ENCODE measurements at regions not wholly inside any gene's neighbourhood (a gene's known extent, or its start where the extent isn't known, plus 50 kb on each side); places are given as distances from the start of the nearest gene placed in this dataset.

- POLR2A ChIA-PET = no interaction called here
Measured at GRCh38 chr2:104378853-104379374, 475.0 kb upstream of the POU3F3 start.

DNA sequence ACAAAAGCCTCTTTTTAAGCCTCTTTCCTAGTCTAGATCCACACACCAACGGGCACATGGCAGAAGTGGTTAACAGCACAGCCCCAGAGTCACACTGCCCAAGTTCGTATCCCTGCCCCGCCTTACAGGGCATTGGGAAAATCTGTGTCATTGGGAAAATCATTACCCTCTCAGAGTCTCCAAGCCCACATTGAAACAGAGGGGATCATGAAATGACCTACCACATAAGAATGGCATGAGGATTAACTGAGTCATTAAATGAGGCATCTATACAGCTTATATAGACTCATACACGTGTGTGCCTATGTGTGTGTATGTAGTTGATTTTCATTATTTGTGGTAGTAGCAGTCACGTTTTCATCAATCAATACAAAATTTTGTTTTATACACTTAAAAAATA, 469.0 kb upstream of the POU3F3 start:
- POLR2A ChIA-PET = no interaction called here
- CTCF ChIA-PET = no interaction called here

More at GRCh38 chr2:104378853-104379374, 475.0 kb upstream of the POU3F3 start:
- CTCF ChIA-PET = no interaction called here

GRCh38 chr2:104385743-104386142, 468.2 kb upstream of the POU3F3 start:
- CTCF ChIA-PET = no interaction called here
- POLR2A ChIA-PET = no interaction called here

GRCh38 chr2:104388296-104388695, 465.6 kb upstream of the POU3F3 start:
- CTCF ChIA-PET = no interaction called here
- POLR2A ChIA-PET = no interaction called here

GRCh38 chr2:104402825-104403224, 451.1 kb upstream of the POU3F3 start:
- POLR2A ChIA-PET = no interaction called here
- CTCF ChIA-PET = no interaction called here

DNA sequence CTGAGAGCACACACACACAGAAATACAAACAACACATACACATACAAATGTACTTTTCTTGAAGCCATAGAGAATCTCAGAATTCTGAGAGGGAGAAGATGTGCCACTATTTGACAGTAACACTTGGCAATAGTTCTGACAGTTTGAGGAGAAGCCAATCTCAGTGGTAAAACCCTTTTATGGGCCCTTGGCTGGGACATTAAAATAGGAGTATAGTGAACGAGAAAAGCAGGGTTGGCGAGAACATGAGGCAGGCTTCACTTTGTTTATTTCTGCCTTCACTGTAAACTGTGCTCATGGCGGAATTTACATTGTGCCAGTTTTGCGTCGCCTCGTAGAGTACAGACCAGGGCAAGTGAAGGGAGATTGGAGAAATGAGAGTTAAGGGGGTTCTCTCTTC, 449.4 kb upstream of the POU3F3 start:
- CTCF ChIA-PET = no interaction called here

DNA sequence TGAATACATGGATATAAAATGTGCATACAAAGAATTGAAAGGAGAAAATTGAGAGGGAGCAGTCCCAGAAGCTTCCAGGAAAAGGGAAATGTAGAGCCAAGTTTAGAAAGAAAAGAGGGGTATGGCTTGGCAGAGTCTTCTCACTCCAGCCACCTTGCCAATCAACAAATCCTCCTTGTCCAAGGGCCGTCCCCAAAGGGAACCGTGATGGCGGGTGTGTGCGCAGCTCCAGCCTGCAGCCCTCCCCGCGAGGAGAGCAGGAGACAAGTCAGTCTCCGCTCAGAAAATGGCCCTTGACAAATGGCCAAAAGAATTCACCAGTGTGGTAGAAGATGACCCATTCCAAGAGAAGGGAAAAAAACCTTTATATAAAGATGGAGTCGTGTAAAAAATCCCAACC, 448.3 kb upstream of the POU3F3 start:
- ChIA-PET POLR2A (no interaction called here), CTCF (no interaction called here)

More for the DNA sequence above, 449.4 kb upstream of the POU3F3 start:
- POLR2A ChIA-PET = no interaction called here

GRCh38 chr2:104406261-104406726, 447.6 kb upstream of the POU3F3 start:
- ChIA-PET CTCF (no interaction called here), POLR2A (no interaction called here)

DNA sequence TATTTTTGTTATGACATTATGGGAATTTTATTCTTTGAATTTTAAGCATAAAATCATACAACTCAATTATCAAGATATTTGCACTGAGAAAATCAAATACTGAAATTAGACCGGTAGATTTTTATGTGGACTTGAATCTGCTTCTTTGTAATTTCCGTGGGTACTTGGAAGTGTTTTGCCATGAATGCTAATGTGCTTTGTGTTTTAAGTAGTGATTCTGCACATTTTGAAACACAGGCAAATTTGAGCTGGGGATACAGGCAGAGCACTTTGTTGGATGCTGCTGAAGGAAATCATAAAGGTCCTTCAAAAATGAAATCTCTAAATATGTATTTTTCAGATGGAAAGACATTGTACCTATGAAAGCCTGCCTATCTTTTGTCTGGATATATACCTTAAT, 446.3 kb upstream of the POU3F3 start:
- ChIA-PET POLR2A (no interaction called here), CTCF (no interaction called here)

- CTCF ChIA-PET = no interaction called here
- POLR2A ChIA-PET = no interaction called here
Measured at GRCh38 chr2:104408266-104408665, 445.6 kb upstream of the POU3F3 start.

GRCh38 chr2:104410136-104410535, 443.8 kb upstream of the POU3F3 start:
- CTCF ChIA-PET = no interaction called here
- POLR2A ChIA-PET = no interaction called here

DNA sequence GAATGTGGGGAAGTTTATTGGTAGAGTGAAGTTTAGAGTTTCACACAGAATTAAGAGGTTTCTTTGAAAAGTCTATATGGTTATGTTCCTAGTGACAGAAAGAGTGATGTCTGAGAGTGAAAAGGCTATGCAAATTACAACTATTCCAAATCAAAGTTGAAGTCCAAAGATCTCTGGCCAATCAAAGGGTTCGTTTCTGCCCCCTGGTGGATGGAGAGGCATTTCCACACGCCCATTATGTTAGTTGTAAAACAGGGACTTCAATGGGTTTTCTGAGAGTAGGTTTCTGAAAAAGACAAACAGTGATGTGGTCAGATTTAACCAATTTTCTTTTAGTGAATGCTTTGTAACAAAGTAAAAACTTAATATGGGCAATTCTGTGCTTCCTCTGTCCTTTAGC, 441.5 kb upstream of the POU3F3 start:
- CTCF ChIA-PET = no interaction called here
- POLR2A ChIA-PET = no interaction called here

DNA sequence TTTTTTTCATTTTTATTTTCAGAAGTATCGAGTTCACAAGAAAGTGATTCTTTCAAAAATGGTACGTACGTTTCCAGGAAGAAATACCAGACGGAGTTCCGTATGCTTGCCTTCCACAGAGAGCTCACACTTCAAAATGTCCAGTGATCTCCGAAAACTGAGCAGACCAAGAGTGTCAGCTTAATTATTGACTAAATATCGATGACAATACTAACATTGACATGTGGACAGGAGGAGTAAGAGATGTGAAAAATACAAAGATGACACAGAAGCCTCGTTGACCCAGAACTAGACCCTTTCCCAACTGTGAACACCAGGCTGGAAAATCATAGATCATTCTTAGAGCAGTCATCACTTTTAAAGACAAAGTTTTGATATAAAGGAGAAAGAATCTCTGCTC, 440.0 kb upstream of the POU3F3 start:
- CTCF ChIA-PET = no interaction called here
- POLR2A ChIA-PET = no interaction called here

DNA sequence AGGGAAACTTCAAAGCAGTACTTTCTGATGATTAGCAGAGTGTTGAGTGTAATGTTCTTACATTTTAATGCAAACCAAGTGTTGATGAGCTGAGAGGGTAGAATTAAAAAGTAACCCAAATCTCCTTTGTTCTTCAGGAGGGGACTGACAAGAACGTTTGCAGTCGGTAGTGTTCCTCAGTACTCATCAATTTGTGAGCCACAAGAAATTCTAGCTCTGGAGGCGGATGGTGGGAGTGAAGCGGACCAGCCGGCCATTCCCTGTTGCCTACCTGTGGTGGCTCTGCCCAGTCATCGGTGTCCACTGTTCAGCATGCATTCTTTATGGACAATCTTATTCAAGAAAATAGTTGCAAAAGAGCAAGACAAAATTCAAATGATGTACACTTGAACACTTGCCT, 438.6 kb upstream of the POU3F3 start:
- CTCF ChIA-PET = no interaction called here

GRCh38 chr2:104416339-104417000, 437.4 kb upstream of the POU3F3 start:
- CTCF ChIA-PET = no interaction called here
- POLR2A ChIA-PET = no interaction called here

More for the DNA sequence above, 438.6 kb upstream of the POU3F3 start:
- POLR2A ChIA-PET = no interaction called here

- CTCF ChIA-PET = no interaction called here
- POLR2A ChIA-PET = no interaction called here
Measured at GRCh38 chr2:104420420-104420819, 433.5 kb upstream of the POU3F3 start.

DNA sequence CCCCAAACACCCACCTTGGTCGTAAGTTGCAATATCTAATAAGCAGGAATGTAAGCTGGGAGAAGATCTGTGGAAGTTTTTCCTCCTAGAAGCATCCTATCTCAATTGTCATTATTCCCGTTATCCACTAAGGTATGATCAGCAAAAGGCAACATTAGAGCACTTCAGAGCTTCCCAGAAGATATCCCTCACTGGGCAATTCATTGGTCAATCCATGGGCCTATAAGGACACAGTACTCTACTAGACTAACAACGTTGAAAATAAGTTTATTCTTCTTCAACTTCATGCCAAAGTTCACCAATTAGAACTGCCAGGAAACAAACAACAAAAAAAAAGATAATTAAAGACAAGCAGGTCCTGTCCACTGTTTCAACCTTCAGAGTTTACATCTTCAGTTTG, 433.0 kb upstream of the POU3F3 start:
- ChIA-PET POLR2A (no interaction called here), CTCF (no interaction called here)

DNA sequence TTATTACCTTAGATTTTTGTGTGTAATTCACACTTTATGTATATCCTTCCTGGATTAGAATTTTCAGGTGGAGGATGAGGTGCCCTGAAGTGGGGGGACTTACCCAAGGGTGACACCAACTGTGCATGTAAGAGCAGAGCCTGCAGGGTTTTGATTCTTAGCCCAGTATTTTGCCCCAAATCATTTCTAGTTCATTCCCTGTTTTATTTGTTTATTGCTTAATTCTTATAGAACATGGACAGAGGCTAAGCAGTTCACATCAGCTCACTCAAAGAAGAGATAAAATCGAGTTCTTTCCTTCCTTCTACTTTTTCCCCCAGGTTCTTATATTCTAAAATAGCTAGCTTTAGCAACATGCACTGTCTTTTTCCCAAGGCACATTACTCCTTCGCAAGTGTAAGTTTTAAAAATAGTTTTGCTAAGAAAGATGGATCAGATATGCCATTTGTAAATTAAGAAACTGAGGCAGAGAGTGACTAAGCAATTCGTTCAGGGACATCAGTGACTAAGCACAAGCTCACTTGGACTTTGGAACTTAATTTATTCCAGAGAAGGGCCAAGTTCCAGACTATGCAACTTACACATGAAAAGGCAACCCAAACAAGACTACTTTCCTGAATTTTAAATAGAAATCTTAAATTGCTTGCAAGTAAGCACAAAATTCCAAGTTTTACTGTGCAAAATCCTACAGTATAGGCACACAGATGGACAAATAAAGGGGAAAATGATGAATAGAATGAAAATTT, 427.9 kb upstream of the POU3F3 start:
- ChIA-PET CTCF (no interaction called here), POLR2A (no interaction called here)

- POLR2A ChIA-PET = no interaction called here
- CTCF ChIA-PET = no interaction called here
Measured at GRCh38 chr2:104428155-104428554, 425.8 kb upstream of the POU3F3 start.

DNA sequence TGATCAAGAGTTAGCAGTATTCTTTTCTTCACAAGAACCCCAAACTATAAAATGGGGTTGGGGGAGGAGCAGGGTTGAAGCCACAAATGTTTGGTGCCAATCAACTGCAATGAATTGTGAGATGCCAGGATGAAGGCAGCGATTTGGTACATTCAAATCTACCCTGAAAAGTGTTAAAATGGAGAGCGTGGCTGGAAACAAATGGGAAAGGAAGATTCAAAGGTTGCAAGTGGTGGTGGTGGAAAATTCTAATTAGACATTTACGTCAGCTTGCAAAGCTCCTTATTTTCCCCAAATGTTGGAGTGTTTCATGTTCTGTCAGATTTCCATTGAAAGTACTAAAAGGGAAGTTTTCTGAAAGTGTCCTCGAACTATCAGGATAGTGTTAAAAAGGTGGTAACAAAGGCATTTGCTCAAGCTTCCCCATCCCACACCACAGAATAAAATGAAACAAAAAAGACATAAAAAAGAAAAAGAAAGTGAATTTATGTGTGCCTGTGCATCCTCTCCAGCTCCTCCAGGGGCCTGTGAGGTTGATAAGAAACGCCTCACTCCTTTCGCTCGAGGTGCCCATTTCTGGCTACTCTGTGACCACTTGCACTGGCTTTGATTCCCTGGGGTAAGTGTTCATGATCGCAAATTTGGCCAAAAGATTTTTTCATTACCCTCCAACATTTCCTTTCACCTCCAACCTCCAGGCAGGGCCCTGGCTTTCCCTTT, 424.1 kb upstream of the POU3F3 start:
- ChIA-PET POLR2A (no interaction called here), CTCF (no interaction called here)

- CTCF ChIA-PET = no interaction called here
- POLR2A ChIA-PET = no interaction called here
Measured at GRCh38 chr2:104430359-104430740, 423.6 kb upstream of the POU3F3 start.
